Ramos (cell line): ENCODE measurements at regions not wholly inside any gene's neighbourhood (a gene's known extent, or its start where the extent isn't known, plus 50 kb on each side); places are given as distances from the start of the nearest gene placed in this dataset.

ENCODE experiments used
- in situ Hi-C: fragments of 300-500 bp; cut with MboI; formaldehyde crosslinking; loops from one replicate; pipeline ENCODE4 v1.14.3; 2022; ENCODE audit warnings: low sequenced_read_pairs; ENCODE audit not compliant: unreplicated experiment

DNA sequence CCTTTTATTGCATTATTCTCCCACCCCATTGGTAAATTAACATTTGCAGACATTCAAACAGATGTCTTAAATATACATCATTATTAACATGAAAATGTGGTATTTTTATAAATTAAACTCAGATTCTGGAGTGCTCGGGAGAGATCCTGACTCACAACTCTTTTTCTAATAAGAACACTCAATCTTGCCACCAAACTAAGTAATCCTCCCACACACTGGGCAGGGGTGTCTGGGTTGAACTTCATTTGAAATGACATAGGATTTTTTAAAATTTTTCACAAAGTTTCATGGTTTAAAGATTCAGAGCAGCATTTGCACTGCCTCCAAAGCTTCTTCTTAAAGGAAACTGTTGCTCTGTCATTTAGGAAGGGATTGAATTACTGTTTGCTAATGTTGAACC, 754.3 kb downstream of the MECOM start:
- in situ Hi-C loops: no loop called here

DNA sequence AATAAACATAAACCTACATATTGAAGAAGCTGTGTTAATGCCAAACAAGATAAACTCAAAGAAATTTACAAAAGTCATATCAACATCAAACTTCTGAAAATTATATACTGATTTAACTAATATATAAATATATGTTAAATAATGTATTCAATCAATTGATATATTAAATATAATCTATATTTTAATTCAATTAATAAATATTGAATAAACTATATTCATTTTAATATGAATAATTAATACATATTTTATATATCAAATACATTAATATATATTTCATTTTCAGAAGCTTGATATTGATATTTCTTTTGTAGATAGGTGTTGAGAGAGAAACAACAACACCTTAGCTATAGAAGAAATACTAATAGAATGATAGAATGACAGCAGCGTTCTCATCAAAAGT, 768.1 kb downstream of the MECOM start:
- in situ Hi-C loops: no loop called here

DNA sequence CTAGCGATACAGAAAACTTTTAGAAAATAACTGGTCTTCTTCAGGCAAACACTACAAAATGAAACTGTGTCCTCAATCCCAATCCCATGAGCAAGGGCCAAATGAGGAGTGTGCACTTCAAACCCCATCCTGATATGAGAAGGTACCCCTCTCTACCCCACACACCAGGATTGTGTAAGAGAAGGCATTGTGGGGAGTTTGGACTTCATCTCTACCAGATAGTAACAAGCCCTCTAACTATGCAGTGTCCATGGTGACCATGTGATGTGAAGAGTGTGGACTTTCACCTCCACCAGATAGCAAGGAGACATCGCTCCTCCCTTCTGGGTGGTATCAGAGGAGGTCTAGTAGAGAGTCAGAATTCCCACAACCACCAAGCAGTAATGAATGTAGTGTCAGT, 769.3 kb downstream of the MECOM start:
- in situ Hi-C loops: no loop called here

DNA sequence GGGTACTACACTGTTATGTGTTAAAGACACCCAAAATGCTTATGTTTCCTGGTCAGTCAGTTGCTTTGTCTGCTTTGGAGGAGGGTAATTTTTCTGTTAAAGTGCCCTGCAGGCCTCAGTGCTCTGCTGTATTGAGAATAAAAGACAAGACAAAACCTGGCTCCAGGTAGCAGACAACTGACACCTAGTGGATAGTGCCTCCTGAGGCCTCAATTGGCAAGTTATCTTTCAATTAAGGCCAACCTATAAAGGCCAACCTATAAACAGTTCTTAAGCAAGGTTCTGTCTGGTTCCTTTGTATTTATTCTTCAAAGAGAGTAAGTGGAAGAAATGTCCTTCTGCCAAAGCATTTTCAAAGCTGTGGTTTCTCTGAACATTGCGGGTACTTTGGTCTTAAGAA, 773.8 kb downstream of the MECOM start:
- in situ Hi-C loops: no loop called here

DNA sequence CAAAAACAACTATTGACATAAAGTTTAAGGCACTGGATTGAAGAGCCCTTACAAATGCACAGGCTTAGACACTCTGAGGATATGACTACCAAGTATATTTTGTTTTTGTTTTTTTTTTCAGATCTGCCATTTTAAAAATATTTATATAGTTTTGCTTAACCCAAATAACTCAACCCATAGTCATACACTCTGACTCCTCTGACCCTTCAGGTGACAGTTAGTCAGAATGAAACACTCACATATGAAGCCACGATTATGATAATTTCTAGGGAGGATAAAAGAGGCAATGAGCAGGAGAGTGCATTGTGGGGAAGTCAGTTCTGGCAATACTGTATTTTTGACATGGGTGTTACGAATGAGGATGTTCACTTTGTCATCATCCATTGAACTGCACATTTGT, 774.7 kb downstream of the MECOM start:
- in situ Hi-C loops: no loop called here

DNA sequence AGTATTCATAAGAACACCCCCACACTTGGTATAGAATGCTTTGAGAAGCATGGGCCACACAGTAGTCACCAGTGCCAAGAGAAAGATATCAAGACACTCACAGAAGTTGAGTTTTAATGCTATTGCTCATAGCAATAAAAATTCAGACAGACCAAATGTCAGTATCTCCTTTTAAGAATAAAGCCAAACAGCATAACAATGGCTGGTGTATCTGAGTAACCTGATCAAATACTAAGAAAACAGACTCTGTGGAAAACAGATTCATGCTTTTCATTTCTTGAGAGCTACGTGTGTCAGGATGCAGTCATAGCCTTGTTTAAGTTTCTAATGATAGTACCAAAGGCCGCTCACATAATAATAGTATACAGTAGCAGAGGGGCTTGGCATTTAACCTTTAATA, 778.5 kb downstream of the MECOM start:
- in situ Hi-C loops: no loop called here

DNA sequence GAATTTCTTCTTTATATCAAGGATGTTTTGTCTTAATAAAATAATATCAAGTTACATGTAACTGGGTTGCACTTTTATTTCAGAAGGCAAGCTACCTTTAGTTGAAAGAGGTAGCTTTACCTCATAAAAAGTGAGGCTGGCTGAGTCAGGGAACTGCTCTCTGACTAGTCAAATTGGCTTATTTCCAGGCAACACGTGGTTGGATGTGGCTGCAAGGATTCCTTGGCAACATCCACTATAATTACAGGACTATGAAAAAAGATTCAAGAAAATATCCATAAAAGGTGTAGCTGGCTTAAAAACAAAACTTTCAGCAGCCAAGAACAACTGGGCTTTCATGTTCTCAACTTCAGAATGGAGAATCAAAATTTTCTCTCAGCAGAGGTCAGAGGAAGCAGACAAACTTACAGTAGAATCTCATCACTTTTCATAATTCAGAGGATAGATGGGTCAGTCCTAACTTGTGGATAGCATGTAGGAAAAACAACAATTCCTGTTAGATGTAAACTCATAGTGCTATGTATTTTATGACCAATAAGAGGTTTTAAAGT, 779.1 kb downstream of the MECOM start:
- in situ Hi-C loops: no loop called here

DNA sequence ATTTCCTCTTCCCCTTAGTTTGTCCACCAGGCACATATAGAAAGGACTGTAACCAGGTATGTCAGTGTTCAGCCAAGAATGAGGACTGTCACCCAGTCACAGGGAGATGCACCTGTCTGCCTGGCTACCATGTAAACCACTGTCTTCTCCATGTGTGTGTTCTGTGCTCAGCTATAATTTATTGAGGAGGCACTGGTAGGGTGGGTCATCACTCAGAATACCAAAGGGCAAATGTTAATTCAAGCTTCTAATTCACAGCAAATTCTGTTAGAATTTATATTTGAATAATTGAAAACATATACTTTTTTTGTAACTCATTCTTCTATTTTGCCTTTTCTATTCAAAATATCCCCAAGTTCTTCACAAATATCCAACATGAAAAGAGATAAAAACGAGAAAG, 780.4 kb downstream of the MECOM start:
- in situ Hi-C loops: no loop called here

DNA sequence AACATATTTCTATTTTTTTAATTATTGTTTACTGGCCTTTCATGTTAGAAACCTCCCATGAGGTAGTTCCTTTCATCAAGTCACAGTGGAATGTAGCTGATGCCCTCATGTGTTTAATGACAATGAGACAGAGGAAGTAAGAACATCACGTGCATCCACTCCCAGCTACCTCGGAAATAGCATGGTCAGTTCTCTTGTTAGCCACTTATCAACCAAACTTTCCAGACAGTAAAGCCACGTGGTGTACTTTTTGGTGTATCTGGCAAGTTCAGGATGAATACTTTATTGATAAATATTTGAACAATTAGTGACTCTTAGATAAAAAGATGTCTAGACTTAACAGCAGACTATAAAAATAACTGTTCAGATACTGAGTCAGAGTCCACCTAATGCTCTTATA, 781.7 kb downstream of the MECOM start:
- in situ Hi-C loops: no loop called here

DNA sequence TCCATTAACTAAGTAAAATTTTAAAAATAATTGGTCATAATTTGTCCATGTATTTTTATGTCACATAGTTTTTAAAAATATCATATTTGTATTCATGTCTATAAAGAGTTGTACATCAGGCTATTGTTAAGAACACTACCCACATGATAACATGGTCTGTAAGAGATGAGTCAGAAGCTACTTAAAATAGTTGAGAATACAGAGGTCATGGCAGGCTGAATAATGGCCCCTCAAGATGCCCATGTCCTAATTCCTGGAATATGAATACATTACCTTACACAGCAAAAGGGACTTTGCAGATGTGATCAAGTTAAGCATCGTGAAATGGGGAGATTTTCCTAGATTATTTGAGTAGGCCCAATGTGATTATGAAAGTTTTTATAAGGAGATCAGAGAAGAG, 782.9 kb upstream of the GOLIM4 start:
- in situ Hi-C loops: no loop called here

DNA sequence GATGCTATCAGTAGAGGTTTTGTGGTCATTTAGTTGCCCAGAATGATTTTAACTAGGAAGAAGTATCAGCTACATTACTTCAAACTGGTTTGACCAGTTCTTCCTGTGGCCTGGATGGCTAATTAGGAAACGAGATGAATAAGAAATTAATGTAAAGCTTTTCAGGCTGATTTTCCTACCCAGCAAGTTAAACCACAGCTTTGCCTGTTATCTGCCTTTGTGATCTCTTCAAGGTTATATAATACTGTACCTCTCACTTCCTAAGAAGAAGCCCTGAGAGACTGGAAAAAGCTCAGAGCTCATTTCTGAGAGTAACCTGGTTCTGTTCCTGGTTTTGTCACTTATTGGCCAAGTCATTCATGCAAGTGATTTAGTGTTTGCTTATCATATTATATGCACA, 782.2 kb upstream of the GOLIM4 start:
- in situ Hi-C loops: no loop called here

DNA sequence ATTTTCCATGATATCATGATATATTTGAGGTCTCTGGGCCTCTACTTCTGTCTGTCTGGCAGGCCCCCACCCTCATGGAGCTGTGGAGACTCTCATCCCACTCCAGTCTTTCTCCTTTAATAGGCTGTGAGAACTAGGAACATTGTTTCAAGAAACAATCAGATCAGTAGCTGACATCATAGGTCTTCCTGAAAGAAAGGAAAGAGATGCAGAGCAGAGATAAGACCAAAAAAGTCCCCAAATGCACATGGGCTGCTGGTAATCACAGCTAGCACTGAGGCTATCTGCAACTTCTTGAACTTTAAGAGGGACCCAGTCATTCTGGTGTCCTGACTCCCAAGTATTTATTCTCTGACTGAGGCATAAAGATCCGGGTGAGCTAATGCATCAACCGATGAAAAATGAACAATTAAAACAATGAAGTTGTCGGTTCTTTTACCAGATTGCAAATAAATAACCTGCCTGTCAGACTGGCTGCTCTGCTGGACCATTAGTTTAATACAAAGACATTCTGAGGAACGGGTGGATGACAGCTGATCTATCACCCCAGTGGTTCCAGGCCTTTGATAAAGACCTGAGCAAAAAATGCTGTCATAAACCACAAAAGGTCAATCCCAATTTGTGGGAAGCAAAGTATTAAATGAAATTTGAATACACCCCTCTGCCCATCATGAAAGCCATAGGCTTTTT, 780.8 kb upstream of the GOLIM4 start:
- in situ Hi-C loops: no loop called here

DNA sequence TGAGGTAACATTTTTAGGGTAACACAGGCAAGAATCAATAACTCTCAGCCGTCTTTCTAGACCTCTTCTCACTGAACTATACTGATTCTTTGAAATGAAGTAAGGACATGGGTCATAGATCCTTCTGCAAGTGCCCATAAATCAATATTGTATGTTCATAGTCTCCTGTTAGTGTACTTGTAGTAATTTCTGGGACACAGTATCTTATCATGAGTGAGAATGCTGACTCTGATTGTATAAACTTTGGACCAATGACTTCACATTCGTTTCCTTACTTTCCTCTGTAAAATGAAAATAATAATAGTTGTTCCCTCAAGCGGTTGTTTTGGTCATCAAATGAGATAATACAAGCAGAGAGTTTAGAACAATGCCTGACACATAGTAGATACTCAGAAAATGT, 777.1 kb upstream of the GOLIM4 start:
- in situ Hi-C loops: no loop called here

DNA sequence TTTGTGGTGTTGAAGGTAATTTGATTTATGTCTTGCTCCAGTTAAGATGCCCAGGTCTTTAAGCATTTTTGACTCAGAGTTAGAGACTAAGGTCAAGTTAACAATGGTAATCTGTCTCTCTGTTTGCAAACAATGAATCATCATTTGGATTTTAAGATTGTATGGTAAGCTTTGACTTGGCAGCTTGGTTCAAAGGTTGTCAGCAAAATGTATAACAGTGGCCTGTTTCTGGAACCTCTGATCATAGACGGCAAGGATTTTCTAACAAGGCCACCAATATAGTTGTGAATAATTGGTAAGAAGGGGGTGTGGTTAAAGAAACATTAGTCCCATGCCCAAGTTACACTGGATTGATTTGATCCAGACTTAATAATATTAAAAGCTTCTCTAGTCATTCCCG, 775.2 kb upstream of the GOLIM4 start:
- in situ Hi-C loops: no loop called here

DNA sequence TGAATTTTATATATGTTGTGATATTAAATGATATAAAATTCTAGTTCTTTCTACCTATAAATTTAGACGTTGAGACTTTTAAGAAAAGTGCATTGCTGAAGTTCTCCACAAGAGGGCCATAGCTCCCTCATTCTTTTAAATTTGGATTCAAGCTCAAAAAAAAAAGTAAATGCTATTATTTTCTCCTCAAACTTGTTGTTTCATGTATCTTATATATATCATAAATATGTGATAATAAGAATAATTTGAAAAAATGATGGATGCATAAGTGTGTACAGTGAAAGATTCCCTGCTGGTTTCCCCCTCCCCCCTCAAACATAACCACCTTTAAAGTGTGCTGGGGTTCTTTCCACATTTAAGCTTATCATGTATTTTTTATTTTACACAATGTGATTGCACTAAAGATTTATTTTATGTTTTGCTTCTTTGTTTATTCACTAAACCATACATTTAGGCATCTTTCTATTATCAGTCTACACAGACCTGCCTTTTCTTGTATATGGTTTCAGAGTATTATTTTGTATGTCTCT, 769.4 kb upstream of the GOLIM4 start:
- in situ Hi-C loops: no loop called here

DNA sequence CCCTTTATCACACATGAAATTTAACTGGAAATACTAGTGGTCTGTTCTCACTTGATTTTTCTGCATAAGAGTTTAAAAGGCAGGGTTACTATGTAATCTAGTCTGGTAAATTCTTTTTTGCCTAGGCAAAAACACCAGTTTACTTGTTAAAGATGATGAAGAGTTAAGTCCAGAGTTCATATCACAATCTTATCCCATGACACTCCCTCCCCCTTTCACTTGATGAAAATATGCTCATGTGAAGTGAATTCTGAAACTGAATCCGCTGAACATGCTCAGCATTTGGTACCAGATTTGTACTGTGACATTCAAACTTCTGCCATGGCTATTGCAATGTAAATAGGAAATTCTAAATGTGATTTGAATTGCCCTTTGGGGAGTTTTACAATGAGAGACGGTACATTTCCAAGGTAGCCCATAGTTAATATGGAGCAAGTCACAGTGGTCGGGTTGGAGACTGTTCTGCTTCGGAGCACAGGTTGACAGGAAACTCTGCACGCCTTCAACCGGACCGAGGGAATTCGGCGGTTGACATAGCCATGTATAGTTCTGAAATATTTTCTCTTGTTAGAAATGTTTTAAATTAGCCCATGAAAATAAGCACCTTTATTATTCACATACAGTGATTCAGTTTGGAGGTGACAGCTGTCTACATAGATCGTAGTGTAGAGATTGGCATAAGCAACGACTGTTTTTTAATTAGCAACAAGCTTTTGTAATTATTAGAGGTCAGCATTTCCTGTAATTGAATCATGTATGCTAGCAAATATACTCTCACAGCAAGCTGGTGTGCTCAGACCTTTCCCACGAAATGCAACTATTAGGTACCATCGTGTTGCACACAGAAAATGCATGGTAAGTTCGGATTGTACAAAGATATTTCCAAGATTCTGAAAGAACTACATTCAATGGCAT, 768.6 kb upstream of the GOLIM4 start:
- in situ Hi-C loops: no loop called here

DNA sequence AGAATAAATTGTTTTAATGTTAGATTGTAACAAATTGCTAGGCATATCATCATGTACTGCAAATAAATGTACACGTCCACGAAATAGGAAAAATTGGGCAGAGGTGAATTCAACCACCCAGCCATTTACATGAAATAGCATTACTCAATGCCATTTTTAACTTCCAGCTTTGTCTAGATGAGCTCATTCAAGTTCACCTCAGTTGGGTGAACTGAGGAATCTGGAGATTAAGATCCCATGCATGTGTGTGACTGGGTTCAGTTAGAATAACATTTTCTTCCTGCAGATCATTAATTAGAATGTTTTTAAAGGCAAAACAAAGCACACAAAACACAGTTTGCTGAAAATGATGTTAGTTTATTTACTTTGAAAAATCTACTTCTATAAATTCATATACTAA, 767.8 kb upstream of the GOLIM4 start:
- in situ Hi-C loops: no loop called here

DNA sequence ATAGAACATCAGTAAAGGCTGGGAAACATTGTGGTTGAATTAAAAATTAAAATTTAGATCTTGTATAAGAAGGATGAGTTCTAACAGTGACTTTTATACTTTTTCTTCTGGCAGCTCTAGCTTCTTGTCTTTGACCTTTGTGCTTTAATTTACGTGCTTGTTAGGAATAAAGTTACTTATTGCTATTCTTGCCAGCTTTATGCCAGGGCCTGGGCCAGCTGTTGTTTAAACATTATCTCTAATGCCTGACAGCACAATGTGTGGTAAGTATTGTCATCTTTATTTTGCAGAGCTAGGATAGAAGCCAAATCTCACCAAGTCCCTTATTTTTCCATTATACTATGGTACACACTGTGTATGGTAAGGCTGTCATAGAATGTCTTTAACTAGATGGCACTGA, 766.7 kb upstream of the GOLIM4 start:
- in situ Hi-C loops: no loop called here

DNA sequence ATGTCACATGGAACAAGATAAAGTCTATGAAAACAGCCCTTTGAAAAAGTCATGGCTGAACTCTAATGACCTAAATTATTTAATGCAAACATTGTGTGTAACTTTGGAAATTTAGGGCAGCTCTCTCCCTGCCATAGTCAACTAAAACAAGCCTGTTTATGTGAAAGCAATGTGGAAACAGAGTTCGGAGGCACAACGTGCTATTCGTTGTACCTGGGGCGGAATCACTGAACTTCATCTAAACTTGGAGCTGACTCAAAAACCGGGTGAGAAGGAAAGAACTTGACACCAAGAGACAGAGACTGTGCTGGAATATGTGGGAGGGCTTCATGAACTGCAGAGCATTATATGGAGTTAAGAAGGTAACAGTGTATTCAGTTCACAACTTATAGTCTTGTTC, 764.9 kb upstream of the GOLIM4 start:
- in situ Hi-C loops: no loop called here

DNA sequence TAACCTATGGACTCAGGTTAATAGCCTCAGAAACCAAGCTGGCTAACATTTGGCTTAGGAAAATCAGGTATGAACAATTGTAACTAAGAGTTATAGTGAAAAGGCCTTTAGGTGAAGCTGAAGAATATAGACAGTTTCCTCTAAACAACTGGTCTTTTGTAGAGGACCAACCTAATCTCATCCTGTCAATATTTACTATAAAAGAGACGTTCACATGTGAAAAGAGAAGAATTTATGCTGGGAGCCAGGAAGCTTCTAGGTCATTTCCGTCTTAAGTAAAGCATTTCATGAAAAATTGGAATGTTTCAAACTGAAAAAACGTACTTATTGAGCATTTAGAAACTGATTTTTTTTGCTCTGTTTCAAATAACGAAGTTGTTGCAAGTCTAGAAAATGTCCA, 764.3 kb upstream of the GOLIM4 start:
- in situ Hi-C loops: no loop called here

DNA sequence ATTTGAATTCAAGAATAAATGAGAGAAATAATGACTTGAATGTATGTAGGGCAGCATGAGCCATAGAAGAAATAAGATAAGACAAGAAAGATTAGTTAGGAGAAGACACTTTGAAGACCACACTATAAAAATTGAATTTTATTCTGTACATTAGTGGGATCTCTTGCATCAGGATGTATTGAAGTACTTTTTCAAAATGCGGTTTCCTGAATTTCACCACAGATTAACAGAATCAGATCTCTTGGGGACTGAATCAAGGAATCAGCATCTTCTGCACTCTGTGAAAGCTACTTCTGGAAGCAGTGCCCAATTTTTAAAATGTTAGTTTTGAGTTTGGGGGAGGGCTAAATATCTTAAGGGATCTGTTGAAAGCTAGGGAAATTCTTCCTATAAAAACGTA, 763.9 kb upstream of the GOLIM4 start:
- in situ Hi-C loops: loop anchor here (10.0 kb wide), 1 partner anchor 645 kb away; no protein-coding TSS in a partner anchor
